ENCODE measurements at regions not wholly inside any gene's neighbourhood (a gene's known extent, or its start where the extent isn't known, plus 50 kb on each side); places are given as distances from the start of the nearest gene placed in this dataset.

GRCh38 chr7:132687016-132687415 is 110.7 kb upstream of the PLXNA4 start:
- H3K9me3 Mint-ChIP-seq, result no peaks in the 10 kb centered on the region
- H3K4me3 Mint-ChIP-seq, result no peak overlapping the region
- no peak for DNase-seq (ENCODE audit: low spot score)
- no peaks in the 10 kb centered on the region for H3K4me1 Mint-ChIP-seq (ENCODE audit: low read depth in 2 of 2)
- no peak overlapping the region for H3K27ac Mint-ChIP-seq
- H3K27me3 Mint-ChIP-seq, result peaks cover 2 to 22% of the 10 kb centered on the region in 2 donors
- ATAC-seq, result no peak
- no peaks in the 10 kb centered on the region for H3K36me3 Mint-ChIP-seq

- Mint-ChIP-seq H3K27ac (no peak overlapping the region), H3K27me3 (peaks cover 2 to 16% of the 10 kb centered on the region in 2 donors), H3K4me3 (no peak overlapping the region), H3K9me3 (no peaks in the 10 kb centered on the region), H3K36me3 (no peaks in the 10 kb centered on the region), H3K4me1 (ENCODE audit: low read depth in 2 of 2) (no peaks in the 10 kb centered on the region)
- no peak for DNase-seq (ENCODE audit: low spot score)
- ATAC-seq, result no peak
These were observed 109.0 kb upstream of the PLXNA4 start for GRCh38 chr7:132685277-132685676.

- Mint-ChIP-seq H3K27ac (no peak overlapping the region), H3K4me3 (no peak overlapping the region), H3K9me3 (no peaks in the 10 kb centered on the region), H3K4me1 (ENCODE audit: low read depth in 2 of 2) (no peaks in the 10 kb centered on the region), H3K36me3 (no peaks in the 10 kb centered on the region), H3K27me3 (peaks cover 2 to 16% of the 10 kb centered on the region in 2 donors)
- DNase-seq (ENCODE audit: low spot score), result no peak
- ATAC-seq, result no peak
These were observed 107.8 kb upstream of the PLXNA4 start for GRCh38 chr7:132683896-132684690.

GRCh38 chr7:132681951-132682350 is 105.7 kb upstream of the PLXNA4 start:
- no peak overlapping the region for H3K4me3 Mint-ChIP-seq
- H3K4me1 Mint-ChIP-seq (ENCODE audit: low read depth in 2 of 2), result no peaks in the 10 kb centered on the region
- ATAC-seq (no peak), DNase-seq (ENCODE audit: low spot score) (no peak)
- H3K36me3 Mint-ChIP-seq, result no peaks in the 10 kb centered on the region
- H3K27ac Mint-ChIP-seq, result no peak overlapping the region
- no peaks in the 10 kb centered on the region for H3K9me3 Mint-ChIP-seq
- H3K27me3 Mint-ChIP-seq, result peaks cover 2 to 9% of the 10 kb centered on the region in 2 donors

GRCh38 chr7:132680590-132680989 is 104.3 kb upstream of the PLXNA4 start:
- Mint-ChIP-seq H3K27me3 (peaks cover 11 to 13% of the 10 kb centered on the region in 2 donors), H3K9me3 (no peaks in the 10 kb centered on the region), H3K36me3 (no peaks in the 10 kb centered on the region), H3K27ac (no peak overlapping the region), H3K4me3 (no peak overlapping the region), H3K4me1 (ENCODE audit: low read depth in 2 of 2) (no peaks in the 10 kb centered on the region)
- no peak for ATAC-seq
- DNase-seq (ENCODE audit: low spot score), result no peak

- Mint-ChIP-seq H3K36me3 (no peaks in the 10 kb centered on the region), H3K4me3 (no peak overlapping the region), H3K27ac (no peak overlapping the region), H3K9me3 (no peaks in the 10 kb centered on the region), H3K27me3 (peaks cover 11 to 13% of the 10 kb centered on the region in 2 donors), H3K4me1 (ENCODE audit: low read depth in 2 of 2) (no peaks in the 10 kb centered on the region)
- ATAC-seq (no peak), DNase-seq (ENCODE audit: low spot score) (no peak)
These were observed 102.4 kb upstream of the PLXNA4 start for GRCh38 chr7:132678656-132679055.

GRCh38 chr7:132677918-132678317 is 101.6 kb upstream of the PLXNA4 start:
- Mint-ChIP-seq H3K9me3 (no peaks in the 10 kb centered on the region), H3K36me3 (no peaks in the 10 kb centered on the region)
- no peak for DNase-seq (ENCODE audit: low spot score)

GRCh38 chr7:132672200-132672990 is 96.1 kb upstream of the PLXNA4 start:
- Mint-ChIP-seq H3K4me3 (no peak overlapping the region), H3K36me3 (no peaks in the 10 kb centered on the region), H3K9me3 (no peaks in the 10 kb centered on the region), H3K27ac (no peak overlapping the region), H3K27me3 (peaks cover 13 to 16% of the 10 kb centered on the region in 2 donors), H3K4me1 (ENCODE audit: low read depth in 2 of 2) (no peaks in the 10 kb centered on the region)
- ATAC-seq, result no peak
- DNase-seq (ENCODE audit: low spot score), result no peak

More at GRCh38 chr7:132677918-132678317, 101.6 kb upstream of the PLXNA4 start:
- Mint-ChIP-seq H3K4me3 (no peak overlapping the region), H3K27me3 (peaks cover 11 to 13% of the 10 kb centered on the region in 2 donors), H3K27ac (no peak overlapping the region), H3K4me1 (ENCODE audit: low read depth in 2 of 2) (no peaks in the 10 kb centered on the region)
- no peak for ATAC-seq

- ATAC-seq, result no peak
- H3K4me3 Mint-ChIP-seq, result peak overlapping the region; percentile 9
- H3K4me1 Mint-ChIP-seq (ENCODE audit: low read depth in 2 of 2), result peaks cover 7 to 8% of the 10 kb centered on the region in 2 donors
- peak overlapping the region; percentile 20 to 34 for H3K27ac Mint-ChIP-seq
- peaks cover 5% of the 10 kb centered on the region for H3K36me3 Mint-ChIP-seq
- H3K9me3 Mint-ChIP-seq, result no peaks in the 10 kb centered on the region
- DNase-seq (ENCODE audit: low spot score), result no peak
- H3K27me3 Mint-ChIP-seq, result peaks cover 2 to 6% of the 10 kb centered on the region in 2 donors
These were observed 90.5 kb upstream of the PLXNA4 start for GRCh38 chr7:132666774-132667172.

GRCh38 chr7:132666071-132666773 is 90.0 kb upstream of the PLXNA4 start:
- peak overlapping the region; percentile 20 to 34 for H3K27ac Mint-ChIP-seq
- H3K4me3 Mint-ChIP-seq, result peak overlapping the region; percentile 9
- H3K9me3 Mint-ChIP-seq, result no peaks in the 10 kb centered on the region
- ATAC-seq (peak; percentile 83 to 86), DNase-seq (ENCODE audit: low spot score) (no peak)
- H3K36me3 Mint-ChIP-seq, result peaks cover 5% of the 10 kb centered on the region
- peaks cover 7 to 8% of the 10 kb centered on the region in 2 donors for H3K4me1 Mint-ChIP-seq (ENCODE audit: low read depth in 2 of 2)
- peaks cover 2 to 6% of the 10 kb centered on the region in 2 donors for H3K27me3 Mint-ChIP-seq

GRCh38 chr7:132656846-132657776 is 80.8 kb upstream of the PLXNA4 start:
- Mint-ChIP-seq H3K27ac (peak overlapping the region in 1 of 2 donors; percentile 69), H3K9me3 (no peaks in the 10 kb centered on the region), H3K36me3 (no peaks in the 10 kb centered on the region), H3K4me3 (peak overlapping the region; percentile 51), H3K27me3 (no peaks in the 10 kb centered on the region), H3K4me1 (ENCODE audit: low read depth in 2 of 2) (peaks cover 23 to 37% of the 10 kb centered on the region in 2 donors)
- no peak for DNase-seq (ENCODE audit: low spot score)
- peak in 1 of 2 donors; percentile 48 for ATAC-seq

GRCh38 chr7:132656341-132656740 is 80.1 kb upstream of the PLXNA4 start:
- no peaks in the 10 kb centered on the region for H3K36me3 Mint-ChIP-seq
- H3K9me3 Mint-ChIP-seq, result no peaks in the 10 kb centered on the region
- no peaks in the 10 kb centered on the region for H3K27me3 Mint-ChIP-seq
- H3K4me3 Mint-ChIP-seq, result peak overlapping the region; percentile 29
- DNase-seq (ENCODE audit: low spot score), result no peak
- no peak overlapping the region for H3K27ac Mint-ChIP-seq
- peaks cover 23 to 37% of the 10 kb centered on the region in 2 donors for H3K4me1 Mint-ChIP-seq (ENCODE audit: low read depth in 2 of 2)
- no peak for ATAC-seq
